ENCODE measurements at regions not wholly inside any gene's neighbourhood (a gene's known extent, or its start where the extent isn't known, plus 50 kb on each side); places are given as distances from the start of the nearest gene placed in this dataset.

GRCh38 chr2:122180972-122181371, 425.5 kb downstream of the TSN start:
- Histone ChIP-seq H4K20me1 (ENCODE audit: control insufficient read depth, insufficient read depth, low read depth, low read length) (no peaks in the 10 kb centered on the region), H3F3A (ENCODE audit: control insufficient read depth, insufficient read depth) (no peaks in the 10 kb centered on the region), H3K27ac (ENCODE audit: low read depth, low read length) (no peak overlapping the region), H3K4me1 (ENCODE audit: control insufficient read depth, low read length) (no peaks in the 10 kb centered on the region), H3K27me3 (ENCODE audit: control insufficient read depth, low read length) (no peaks in the 10 kb centered on the region; the same call in 1 of the 2 replicates), H3K36me3 (ENCODE audit: control insufficient read depth, low read length) (no peaks in the 10 kb centered on the region), H3K4me3 (ENCODE audit: low read length) (no peak overlapping the region), H3K4me2 (ENCODE audit: low read length) (no peak overlapping the region), H3K9me3 (ENCODE audit: control insufficient read depth, insufficient read depth, low read length) (no peaks in the 10 kb centered on the region), H3K9me2 (replicated peaks; ENCODE audit: control insufficient read depth, low read length) (no peaks in the 10 kb centered on the region), H3K79me2 (ENCODE audit: control insufficient read depth, low read length) (no peaks in the 10 kb centered on the region)
- TF ChIP-seq, protein P1, sequence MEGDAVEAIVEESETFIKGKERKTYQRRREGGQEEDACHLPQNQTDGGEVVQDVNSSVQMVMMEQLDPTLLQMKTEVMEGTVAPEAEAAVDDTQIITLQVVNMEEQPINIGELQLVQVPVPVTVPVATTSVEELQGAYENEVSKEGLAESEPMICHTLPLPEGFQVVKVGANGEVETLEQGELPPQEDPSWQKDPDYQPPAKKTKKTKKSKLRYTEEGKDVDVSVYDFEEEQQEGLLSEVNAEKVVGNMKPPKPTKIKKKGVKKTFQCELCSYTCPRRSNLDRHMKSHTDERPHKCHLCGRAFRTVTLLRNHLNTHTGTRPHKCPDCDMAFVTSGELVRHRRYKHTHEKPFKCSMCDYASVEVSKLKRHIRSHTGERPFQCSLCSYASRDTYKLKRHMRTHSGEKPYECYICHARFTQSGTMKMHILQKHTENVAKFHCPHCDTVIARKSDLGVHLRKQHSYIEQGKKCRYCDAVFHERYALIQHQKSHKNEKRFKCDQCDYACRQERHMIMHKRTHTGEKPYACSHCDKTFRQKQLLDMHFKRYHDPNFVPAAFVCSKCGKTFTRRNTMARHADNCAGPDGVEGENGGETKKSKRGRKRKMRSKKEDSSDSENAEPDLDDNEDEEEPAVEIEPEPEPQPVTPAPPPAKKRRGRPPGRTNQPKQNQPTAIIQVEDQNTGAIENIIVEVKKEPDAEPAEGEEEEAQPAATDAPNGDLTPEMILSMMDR (IDR thresholded peaks at IDR 0.05; ENCODE audit: low read depth, low read length, poor library complexity, severe bottlenecking), result no peak
- no peak for TF ChIP-seq EZH2phosphoT487 (IDR thresholded peaks at IDR 0.05; ENCODE audit: borderline replicate concordance, low read length)

GRCh38 chr2:122182616-122183355, 427.3 kb downstream of the TSN start:
- H3K36me3 ChIP-seq (ENCODE audit: control insufficient read depth, low read length), result no peaks in the 10 kb centered on the region
- no peak overlapping the region for H3K4me3 ChIP-seq (ENCODE audit: low read length)
- no peak for TF ChIP-seq EZH2phosphoT487 (IDR thresholded peaks at IDR 0.05; ENCODE audit: borderline replicate concordance, low read length)
- TF ChIP-seq, protein P1 (IDR thresholded peaks at IDR 0.05; ENCODE audit: low read depth, low read length, poor library complexity, severe bottlenecking), result no peak
- H3K4me1 ChIP-seq (ENCODE audit: control insufficient read depth, low read length), result no peaks in the 10 kb centered on the region
- no peaks in the 10 kb centered on the region for H4K20me1 ChIP-seq (ENCODE audit: control insufficient read depth, insufficient read depth, low read depth, low read length)
- H3K27ac ChIP-seq (ENCODE audit: low read depth, low read length), result no peak overlapping the region
- no peaks in the 10 kb centered on the region for H3K9me2 ChIP-seq (replicated peaks; ENCODE audit: control insufficient read depth, low read length)
- H3K9me3 ChIP-seq (ENCODE audit: control insufficient read depth, insufficient read depth, low read length), result no peaks in the 10 kb centered on the region
- no peaks in the 10 kb centered on the region for H3K79me2 ChIP-seq (ENCODE audit: control insufficient read depth, low read length)
- no peak overlapping the region for H3K4me2 ChIP-seq (ENCODE audit: low read length)
- H3K27me3 ChIP-seq (ENCODE audit: control insufficient read depth, low read length), result no peaks in the 10 kb centered on the region; the same call in none of the 2 replicates
- H3F3A ChIP-seq (ENCODE audit: control insufficient read depth, insufficient read depth), result no peaks in the 10 kb centered on the region

DNA sequence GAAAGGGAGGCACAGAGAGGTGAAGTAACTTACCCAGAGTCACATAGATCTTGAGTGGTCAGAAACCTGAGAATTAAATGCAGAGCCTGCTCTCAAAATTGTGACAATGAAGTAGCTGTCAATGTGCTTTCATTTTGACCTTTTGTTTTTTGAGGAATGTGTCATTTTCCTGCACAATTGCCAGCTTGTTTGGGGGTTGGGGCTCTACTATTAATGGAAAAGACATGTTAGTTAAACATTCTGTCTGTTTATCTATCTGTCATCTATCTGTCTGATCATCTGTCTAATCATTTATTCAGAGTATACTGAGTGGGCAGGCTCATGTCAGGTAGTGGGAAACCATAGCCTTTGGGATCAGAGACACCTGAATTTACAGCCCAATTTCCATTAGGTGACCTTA, 428.4 kb downstream of the TSN start:
- Histone ChIP-seq H3K4me1 (ENCODE audit: control insufficient read depth, low read length) (no peaks in the 10 kb centered on the region), H3K9me2 (replicated peaks; ENCODE audit: control insufficient read depth, low read length) (no peaks in the 10 kb centered on the region), H3K4me3 (ENCODE audit: low read length) (no peak overlapping the region), H3K27ac (ENCODE audit: low read depth, low read length) (no peak overlapping the region), H3F3A (ENCODE audit: control insufficient read depth, insufficient read depth) (no peaks in the 10 kb centered on the region), H3K9me3 (ENCODE audit: control insufficient read depth, insufficient read depth, low read length) (no peaks in the 10 kb centered on the region), H3K79me2 (ENCODE audit: control insufficient read depth, low read length) (no peaks in the 10 kb centered on the region), H3K27me3 (ENCODE audit: control insufficient read depth, low read length) (no peaks in the 10 kb centered on the region; the same call in none of the 2 replicates), H4K20me1 (ENCODE audit: control insufficient read depth, insufficient read depth, low read depth, low read length) (no peaks in the 10 kb centered on the region), H3K4me2 (ENCODE audit: low read length) (no peak overlapping the region), H3K36me3 (ENCODE audit: control insufficient read depth, low read length) (no peaks in the 10 kb centered on the region)
- TF ChIP-seq, protein P1 (IDR thresholded peaks at IDR 0.05; ENCODE audit: low read depth, low read length, poor library complexity, severe bottlenecking), result no peak
- no peak for TF ChIP-seq EZH2phosphoT487 (IDR thresholded peaks at IDR 0.05; ENCODE audit: borderline replicate concordance, low read length)
